Hypothalamus (tissue), 51 donors: ENCODE measurements at regions not wholly inside any gene's neighbourhood (a gene's known extent, or its start where the extent isn't known, plus 50 kb on each side); places are given as distances from the start of the nearest gene placed in this dataset.

ENCODE experiments used
- DNase-seq, 51 donors: peaks; one replicate each; lab custom pipeline; 2025; lab: John Stamatoyannopoulos, UW

GRCh38 chr6:126419901-126420300 is 80.0 kb downstream of the CENPW start:
- DNase-seq = no peak

- no peak for DNase-seq
Observed at GRCh38 chr6:126422912-126423311, 83.0 kb downstream of the CENPW start.

GRCh38 chr6:126427713-126428112 is 87.8 kb downstream of the CENPW start:
- no peak for DNase-seq

- DNase-seq = no peak
Observed at GRCh38 chr6:126429866-126430265, 90.0 kb downstream of the CENPW start.

- DNase-seq = no peak
Observed at GRCh38 chr6:126432564-126432963, 92.6 kb downstream of the CENPW start.

- no peak for DNase-seq
Observed at GRCh38 chr6:126433927-126434326, 94.0 kb downstream of the CENPW start.

GRCh38 chr6:126437205-126437604 is 97.3 kb downstream of the CENPW start:
- DNase-seq = no peak

GRCh38 chr6:126439040-126439439 is 99.1 kb downstream of the CENPW start:
- no peak for DNase-seq

GRCh38 chr6:126440923-126441322 is 101.0 kb downstream of the CENPW start:
- DNase-seq = no peak

GRCh38 chr6:126444659-126445273 is 104.9 kb downstream of the CENPW start:
- DNase-seq = no peak

- DNase-seq = no peak
Observed at GRCh38 chr6:126446248-126446647, 106.3 kb downstream of the CENPW start.

- no peak for DNase-seq
Observed at GRCh38 chr6:126447367-126447766, 107.5 kb downstream of the CENPW start.

- DNase-seq = no peak
Observed at GRCh38 chr6:126461045-126461444, 121.1 kb downstream of the CENPW start.

- no peak for DNase-seq
Observed at GRCh38 chr6:126464245-126464644, 124.3 kb downstream of the CENPW start.

GRCh38 chr6:126475449-126475848 is 135.5 kb downstream of the CENPW start:
- DNase-seq = no peak

GRCh38 chr6:126477678-126478077 is 137.8 kb downstream of the CENPW start:
- no peak for DNase-seq

GRCh38 chr6:126480268-126480667 is 140.4 kb downstream of the CENPW start:
- no peak for DNase-seq

- no peak for DNase-seq
Observed at GRCh38 chr6:126481319-126481718, 141.4 kb downstream of the CENPW start.

GRCh38 chr6:126504792-126505191 is 164.9 kb downstream of the CENPW start:
- DNase-seq = no peak

GRCh38 chr6:126513198-126513597 is 173.3 kb downstream of the CENPW start:
- DNase-seq = no peak

- DNase-seq = no peak
Observed at GRCh38 chr6:126516411-126516810, 176.5 kb downstream of the CENPW start.

GRCh38 chr6:126524811-126525326 is 185.0 kb downstream of the CENPW start:
- no peak for DNase-seq

GRCh38 chr6:126526547-126526946 is 186.6 kb downstream of the CENPW start:
- DNase-seq = no peak
